GM23338 (cell line): ENCODE measurements at regions not wholly inside any gene's neighbourhood (a gene's known extent, or its start where the extent isn't known, plus 50 kb on each side); places are given as distances from the start of the nearest gene placed in this dataset.
"Not testable (repeated sequence)": the region's sequence is repeated elsewhere in the genome, so short reads cannot be mapped to it uniquely, and the experiment has no call there.

Experiments
- ATAC-seq: fragments of 200-7000 bp; cut with Tn5 transposase; 3 replicates; pipeline ENCODE4 v1.9.1; 2020
- DNase-seq: peaks from one replicate; pipeline ENCODE4 v3.0.0-alpha.2; 2015; ENCODE audit warnings: low spot score
- H2AFZ ChIP-seq: fragments of 200-600 bp; sonication (generic); 2 replicates; pipeline ENCODE4 v1.8.0; 2016; ENCODE audit warnings: antibody characterized with exemption, mild to moderate bottlenecking, moderate library complexity
- H3F3A ChIP-seq: fragments of 200-600 bp; sonication (generic); replicated peaks from 2 replicates; pipeline ENCODE4 v1.8.0; 2017; ENCODE audit warnings: antibody characterized with exemption, mixed run types, low read depth
- H3K27ac ChIP-seq: fragments of 200-600 bp; sonication (generic); 2 replicates; pipeline ENCODE4 v1.6.1; 2016; ENCODE audit warnings: low read depth
- H3K27me3 ChIP-seq: fragments of 200-600 bp; sonication (generic); 2 replicates; pipeline ENCODE4 v1.8.0; 2016; ENCODE audit warnings: mild to moderate bottlenecking, mixed run types, moderate library complexity; ENCODE audit not compliant: insufficient read depth
- H3K36me3 ChIP-seq: fragments of 200-600 bp; sonication (generic); 2 replicates; pipeline ENCODE4 v1.8.0; 2016; ENCODE audit warnings: mild to moderate bottlenecking; ENCODE audit not compliant: insufficient read depth
- H3K4me1 ChIP-seq: fragments of 200-600 bp; sonication (generic); 2 replicates; pipeline ENCODE4 v1.8.0; 2016; ENCODE audit warnings: mild to moderate bottlenecking, moderate library complexity; ENCODE audit not compliant: insufficient read depth
- H3K4me2 ChIP-seq: fragments of 200-600 bp; sonication (generic); 2 replicates; pipeline ENCODE4 v1.7.1; 2017; ENCODE audit warnings: mixed run types
- H3K4me3 ChIP-seq: fragments of 200-600 bp; sonication (generic); 2 replicates; pipeline ENCODE4 v1.6.1; 2016; ENCODE audit warnings: mixed run types
- H3K79me2 ChIP-seq: fragments of 200-600 bp; sonication (generic); replicated peaks from 2 replicates; pipeline ENCODE4 v1.8.0; 2017; ENCODE audit warnings: mild to moderate bottlenecking; ENCODE audit not compliant: insufficient read depth
- H3K9me2 ChIP-seq: fragments of 200-600 bp; sonication (generic); 2 replicates; pipeline ENCODE4 v1.8.0; 2017; ENCODE audit not compliant: insufficient read depth
- H4K20me1 ChIP-seq: fragments of 200-600 bp; sonication (generic); replicated peaks from 2 replicates; pipeline ENCODE4 v1.8.0; 2017; ENCODE audit warnings: mild to moderate bottlenecking; ENCODE audit not compliant: insufficient read depth
- H3K27ac Mint-ChIP-seq: 2 replicates; pipeline ENCODE4 v1.8.0; 2020; ENCODE audit warnings: inconsistent platforms, mild to moderate bottlenecking, moderate library complexity, mixed read lengths
- H3K27me3 Mint-ChIP-seq: 3 replicates; pipeline ENCODE4 v1.8.0; 2022; ENCODE audit warnings: low read depth, mild to moderate bottlenecking, moderate library complexity, mixed read lengths, inconsistent platforms; ENCODE audit not compliant: insufficient read depth, poor library complexity
- H3K36me3 Mint-ChIP-seq: 3 replicates; pipeline ENCODE4 v1.8.0; 2021; ENCODE audit warnings: low read depth, mild to moderate bottlenecking, inconsistent platforms, moderate library complexity, mixed read lengths
- H3K4me1 Mint-ChIP-seq: 3 replicates; pipeline ENCODE4 v1.8.0; 2020; ENCODE audit warnings: mild to moderate bottlenecking, inconsistent platforms, mixed read lengths
- H3K4me3 Mint-ChIP-seq: 3 replicates; pipeline ENCODE4 v1.8.0; 2021; ENCODE audit warnings: moderate library complexity, mild to moderate bottlenecking, inconsistent platforms, mixed read lengths
- H3K9me3 Mint-ChIP-seq: 3 replicates; pipeline ENCODE4 v1.8.0; 2020; ENCODE audit warnings: moderate library complexity, mild to moderate bottlenecking, inconsistent platforms, mixed read lengths
- CREB1 ChIP-seq: fragments of 250-450 bp; sonication (Bioruptor Pico); IDR thresholded peaks from 2 replicates; pipeline ENCODE4 v1.5.0; 2020; ENCODE audit warnings: low read depth, mild to moderate bottlenecking, moderate library complexity
- ETS1 ChIP-seq: IDR thresholded peaks from 2 replicates; pipeline ENCODE4 v1.6.1; 2016; ENCODE audit warnings: antibody characterized with exemption
- EZH2 ChIP-seq: fragments of 200-600 bp; sonication (generic); IDR thresholded peaks from one replicate; pipeline ENCODE4 v1.8.0; 2017; ENCODE audit warnings: antibody characterized with exemption, mild to moderate bottlenecking, low read depth; ENCODE audit not compliant: unreplicated experiment
- EZH2phosphoT487 ChIP-seq: fragments of 200-600 bp; sonication (generic); IDR thresholded peaks from one replicate; pipeline ENCODE4 v1.8.1; 2018; ENCODE audit warnings: antibody characterized with exemption; ENCODE audit not compliant: unreplicated experiment
- JUNB ChIP-seq: IDR thresholded peaks from one replicate; pipeline ENCODE4 v1.6.1; 2016; ENCODE audit warnings: antibody characterized with exemption; ENCODE audit not compliant: unreplicated experiment
- NANOG ChIP-seq: IDR thresholded peaks from 2 replicates; pipeline ENCODE4 v1.6.1; 2016; ENCODE audit warnings: antibody characterized with exemption, borderline replicate concordance
- POLR2AphosphoS5 ChIP-seq: IDR thresholded peaks from 2 replicates; pipeline ENCODE4 v1.6.1; 2016; ENCODE audit warnings: antibody characterized with exemption, low read depth
- ZNF114 ChIP-seq: fragments of 250-450 bp; sonication (Bioruptor Pico); IDR thresholded peaks from 2 replicates; pipeline ENCODE4 v1.5.0; 2020; ENCODE audit warnings: mild to moderate bottlenecking, moderate library complexity
- ZNF331 ChIP-seq: fragments of 250-450 bp; sonication (Bioruptor Pico); IDR thresholded peaks from 2 replicates; pipeline ENCODE4 v1.5.0; 2020; ENCODE audit warnings: low read depth, mild to moderate bottlenecking, moderate library complexity
- TF ChIP-seq, protein P1 (sequence below): fragments of 250-450 bp; sonication (Bioruptor Pico); IDR thresholded peaks from 2 replicates; pipeline ENCODE4 v1.5.0; 2020; ENCODE audit warnings: mild to moderate bottlenecking, moderate library complexity

DNA sequence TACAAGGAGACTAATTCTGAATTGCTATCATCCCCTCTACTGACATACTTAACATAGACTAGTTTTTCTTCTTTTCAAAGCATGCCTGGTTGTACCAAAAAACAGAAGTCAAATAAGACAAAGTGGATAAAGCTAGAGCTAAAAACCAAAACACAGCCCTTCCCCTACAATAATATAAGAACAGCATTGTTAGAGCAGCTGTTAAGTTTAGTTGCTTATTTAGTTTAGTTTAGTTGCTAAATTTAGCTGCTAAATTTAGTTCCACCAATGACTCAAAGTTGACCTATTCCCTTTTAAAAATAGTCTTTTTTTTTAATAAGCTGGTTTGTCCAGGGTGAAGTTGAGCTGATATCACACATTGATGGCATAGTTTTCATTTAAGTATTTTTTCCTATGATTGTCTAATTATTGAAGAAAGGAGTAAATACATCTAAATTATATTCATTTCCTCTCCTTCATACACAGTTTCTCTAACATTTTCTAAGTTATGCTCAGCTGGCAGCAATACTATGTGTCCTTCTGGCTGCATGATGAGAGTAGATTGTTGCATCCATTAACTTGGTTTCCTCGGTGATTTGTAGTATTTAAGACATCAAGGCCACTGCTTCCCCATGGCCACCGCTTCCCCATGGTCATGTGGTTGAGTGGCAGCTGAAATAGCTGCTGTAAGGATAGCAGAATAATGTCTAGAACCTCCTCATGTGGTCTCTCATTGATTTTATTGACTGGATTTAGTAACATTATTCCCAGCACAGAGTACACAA lies 718.6 kb upstream of the NECTIN3 start:
- Mint-ChIP-seq H3K27me3 (no peaks in the 10 kb centered on the region), H3K27ac (no peak overlapping the region), H3K4me3 (no peak overlapping the region), H3K36me3 (0 out of 3 replicates have a peak, but pooled peaks cover 7% of the 10 kb centered on the region), H3K4me1 (no peaks in the 10 kb centered on the region), H3K9me3 (no peaks in the 10 kb centered on the region; the same call in 2 of the 3 replicates)
- ATAC-seq, result no peak
- no peak for DNase-seq
- H3K9me2 ChIP-seq, result peaks cover 3% of the 10 kb centered on the region; the same call in 1 of the 2 replicates
- no peaks in the 10 kb centered on the region for H3K27me3 ChIP-seq
- H3K4me3 ChIP-seq, result no peak overlapping the region
- no peaks in the 10 kb centered on the region for H3F3A ChIP-seq
- H3K4me1 ChIP-seq, result no peaks in the 10 kb centered on the region
- TF ChIP-seq EZH2 (no peak), EZH2phosphoT487 (no peak), JUNB (no peak), POLR2AphosphoS5 (no peak), ZNF114 (CRISPR knock-in tag) (no peak), ZNF331 (CRISPR knock-in tag) (no peak)
- no peak overlapping the region for H2AFZ ChIP-seq
- no peaks in the 10 kb centered on the region for H3K79me2 ChIP-seq
- H3K4me2 ChIP-seq, result no peak overlapping the region
- H4K20me1 ChIP-seq, result no peaks in the 10 kb centered on the region
- H3K27ac ChIP-seq, result no peak overlapping the region
- H3K36me3 ChIP-seq, result no peaks in the 10 kb centered on the region

DNA sequence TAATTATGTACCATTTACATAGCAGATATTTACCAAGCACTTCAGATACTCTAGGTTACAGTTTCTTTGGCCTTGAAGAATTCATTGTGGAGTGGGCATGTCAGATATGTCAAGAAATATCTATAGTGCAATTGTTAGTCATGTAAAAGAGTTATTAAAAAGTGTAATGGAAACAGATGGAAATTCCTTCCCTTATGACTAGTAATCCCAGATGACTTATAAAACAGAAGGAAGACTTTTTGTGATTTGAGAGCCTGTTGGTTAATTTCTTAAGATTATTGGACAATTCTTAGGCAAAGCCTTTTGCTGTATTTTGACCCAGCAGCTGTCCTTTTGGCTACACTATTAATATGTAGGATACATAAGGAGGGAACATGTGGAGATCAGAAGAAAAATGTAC lies 708.9 kb upstream of the NECTIN3 start:
- no peak overlapping the region for H3K4me3 Mint-ChIP-seq
- Histone ChIP-seq H4K20me1 (no peaks in the 10 kb centered on the region), H3K4me3 (no peak overlapping the region), H3K9me2 (0 out of 2 replicates have a peak, but pooled peaks cover 2% of the 10 kb centered on the region), H3K4me2 (no peak overlapping the region), H2AFZ (no peak overlapping the region), H3K79me2 (no peaks in the 10 kb centered on the region), H3K4me1 (no peaks in the 10 kb centered on the region), H3K27me3 (no peaks in the 10 kb centered on the region), H3K36me3 (no peaks in the 10 kb centered on the region), H3F3A (no peaks in the 10 kb centered on the region), H3K27ac (no peak overlapping the region)
- ATAC-seq (no peak), DNase-seq (no peak)
- TF ChIP-seq ZNF114 (CRISPR knock-in tag) (no peak), ETS1 (no peak), EZH2 (no peak), NANOG (no peak), EZH2phosphoT487 (no peak), CREB1 (no peak)
- TF ChIP-seq, protein P1, sequence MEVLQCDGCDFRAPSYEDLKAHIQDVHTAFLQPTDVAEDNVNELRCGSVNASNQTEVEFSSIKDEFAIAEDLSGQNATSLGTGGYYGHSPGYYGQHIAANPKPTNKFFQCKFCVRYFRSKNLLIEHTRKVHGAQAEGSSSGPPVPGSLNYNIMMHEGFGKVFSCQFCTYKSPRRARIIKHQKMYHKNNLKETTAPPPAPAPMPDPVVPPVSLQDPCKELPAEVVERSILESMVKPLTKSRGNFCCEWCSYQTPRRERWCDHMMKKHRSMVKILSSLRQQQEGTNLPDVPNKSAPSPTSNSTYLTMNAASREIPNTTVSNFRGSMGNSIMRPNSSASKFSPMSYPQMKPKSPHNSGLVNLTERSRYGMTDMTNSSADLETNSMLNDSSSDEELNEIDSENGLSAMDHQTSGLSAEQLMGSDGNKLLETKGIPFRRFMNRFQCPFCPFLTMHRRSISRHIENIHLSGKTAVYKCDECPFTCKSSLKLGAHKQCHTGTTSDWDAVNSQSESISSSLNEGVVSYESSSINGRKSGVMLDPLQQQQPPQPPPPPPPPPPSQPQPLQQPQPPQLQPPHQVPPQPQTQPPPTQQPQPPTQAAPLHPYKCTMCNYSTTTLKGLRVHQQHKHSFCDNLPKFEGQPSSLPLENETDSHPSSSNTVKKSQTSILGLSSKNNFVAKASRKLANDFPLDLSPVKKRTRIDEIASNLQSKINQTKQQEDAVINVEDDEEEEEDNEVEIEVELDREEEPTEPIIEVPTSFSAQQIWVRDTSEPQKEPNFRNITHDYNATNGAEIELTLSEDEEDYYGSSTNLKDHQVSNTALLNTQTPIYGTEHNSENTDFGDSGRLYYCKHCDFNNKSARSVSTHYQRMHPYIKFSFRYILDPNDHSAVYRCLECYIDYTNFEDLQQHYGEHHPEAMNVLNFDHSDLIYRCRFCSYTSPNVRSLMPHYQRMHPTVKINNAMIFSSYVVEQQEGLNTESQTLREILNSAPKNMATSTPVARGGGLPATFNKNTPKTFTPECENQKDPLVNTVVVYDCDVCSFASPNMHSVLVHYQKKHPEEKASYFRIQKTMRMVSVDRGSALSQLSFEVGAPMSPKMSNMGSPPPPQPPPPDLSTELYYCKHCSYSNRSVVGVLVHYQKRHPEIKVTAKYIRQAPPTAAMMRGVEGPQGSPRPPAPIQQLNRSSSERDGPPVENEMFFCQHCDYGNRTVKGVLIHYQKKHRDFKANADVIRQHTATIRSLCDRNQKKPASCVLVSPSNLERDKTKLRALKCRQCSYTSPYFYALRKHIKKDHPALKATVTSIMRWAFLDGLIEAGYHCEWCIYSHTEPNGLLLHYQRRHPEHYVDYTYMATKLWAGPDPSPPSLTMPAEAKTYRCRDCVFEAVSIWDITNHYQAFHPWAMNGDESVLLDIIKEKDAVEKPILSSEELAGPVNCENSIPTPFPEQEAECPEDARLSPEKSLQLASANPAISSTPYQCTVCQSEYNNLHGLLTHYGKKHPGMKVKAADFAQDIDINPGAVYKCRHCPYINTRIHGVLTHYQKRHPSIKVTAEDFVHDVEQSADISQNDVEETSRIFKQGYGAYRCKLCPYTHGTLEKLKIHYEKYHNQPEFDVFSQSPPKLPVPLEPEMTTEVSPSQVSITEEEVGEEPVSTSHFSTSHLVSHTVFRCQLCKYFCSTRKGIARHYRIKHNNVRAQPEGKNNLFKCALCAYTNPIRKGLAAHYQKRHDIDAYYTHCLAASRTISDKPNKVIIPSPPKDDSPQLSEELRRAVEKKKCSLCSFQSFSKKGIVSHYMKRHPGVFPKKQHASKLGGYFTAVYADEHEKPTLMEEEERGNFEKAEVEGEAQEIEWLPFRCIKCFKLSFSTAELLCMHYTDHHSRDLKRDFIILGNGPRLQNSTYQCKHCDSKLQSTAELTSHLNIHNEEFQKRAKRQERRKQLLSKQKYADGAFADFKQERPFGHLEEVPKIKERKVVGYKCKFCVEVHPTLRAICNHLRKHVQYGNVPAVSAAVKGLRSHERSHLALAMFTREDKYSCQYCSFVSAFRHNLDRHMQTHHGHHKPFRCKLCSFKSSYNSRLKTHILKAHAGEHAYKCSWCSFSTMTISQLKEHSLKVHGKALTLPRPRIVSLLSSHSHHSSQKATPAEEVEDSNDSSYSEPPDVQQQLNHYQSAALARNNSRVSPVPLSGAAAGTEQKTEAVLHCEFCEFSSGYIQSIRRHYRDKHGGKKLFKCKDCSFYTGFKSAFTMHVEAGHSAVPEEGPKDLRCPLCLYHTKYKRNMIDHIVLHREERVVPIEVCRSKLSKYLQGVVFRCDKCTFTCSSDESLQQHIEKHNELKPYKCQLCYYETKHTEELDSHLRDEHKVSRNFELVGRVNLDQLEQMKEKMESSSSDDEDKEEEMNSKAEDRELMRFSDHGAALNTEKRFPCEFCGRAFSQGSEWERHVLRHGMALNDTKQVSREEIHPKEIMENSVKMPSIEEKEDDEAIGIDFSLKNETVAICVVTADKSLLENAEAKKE (CRISPR knock-in tag), result no peak
- peaks cover 8% of the 10 kb centered on the region; the same call in 2 of the 3 replicates for H3K36me3 Mint-ChIP-seq
- peaks cover 9% of the 10 kb centered on the region; the same call in 1 of the 3 replicates for H3K9me3 Mint-ChIP-seq
- no peak overlapping the region for H3K27ac Mint-ChIP-seq
- no peaks in the 10 kb centered on the region for H3K27me3 Mint-ChIP-seq
- H3K4me1 Mint-ChIP-seq, result no peaks in the 10 kb centered on the region

DNA sequence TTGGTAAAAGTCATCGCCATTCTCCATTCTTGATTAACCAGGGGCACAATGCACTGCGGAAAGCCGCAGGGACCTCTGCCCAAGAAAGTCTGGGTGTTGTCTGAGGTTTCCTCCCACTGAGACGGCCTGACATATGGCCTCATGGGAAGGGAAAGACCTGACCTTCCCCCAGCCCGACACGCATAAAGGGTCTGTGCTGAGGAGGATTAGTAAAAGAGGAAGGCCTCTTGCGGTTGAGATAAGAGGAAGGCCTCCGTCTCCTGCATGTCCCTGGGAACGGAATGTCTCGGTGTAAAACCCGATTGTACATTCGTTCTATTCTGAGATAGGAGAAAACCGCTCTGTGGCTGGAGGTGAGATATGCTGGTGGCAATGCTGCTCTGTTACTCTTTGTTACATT lies 704.3 kb upstream of the NECTIN3 start:
- not testable (repeated sequence) for ATAC-seq, H3K27ac ChIP-seq, H3K27ac Mint-ChIP-seq

More for the DNA sequence above, 704.3 kb upstream of the NECTIN3 start:
- H3K36me3 ChIP-seq, H3K4me3 ChIP-seq, H3F3A ChIP-seq, H3K9me3 Mint-ChIP-seq, H3K36me3 Mint-ChIP-seq, H3K4me1 Mint-ChIP-seq, H3K4me3 Mint-ChIP-seq, H4K20me1 ChIP-seq, H2AFZ ChIP-seq, DNase-seq, H3K27me3 Mint-ChIP-seq, H3K27me3 ChIP-seq, H3K4me1 ChIP-seq, H3K4me2 ChIP-seq, H3K79me2 ChIP-seq: not testable (repeated sequence)
- H3K9me2 ChIP-seq, result 0 out of 2 replicates have a peak, but pooled peaks cover 14% of the 10 kb centered on the region
